AG20443 (cell line): ENCODE measurements at regions not wholly inside any gene's neighbourhood (a gene's known extent, or its start where the extent isn't known, plus 50 kb on each side); places are given as distances from the start of the nearest gene placed in this dataset.

Experiments used
- DNase-seq: peaks from one replicate; pipeline ENCODE4 v3.0.0; 2012; ENCODE audit warnings: low spot score, mixed read lengths

- DNase-seq, result no peak
These were observed 54.9 kb upstream of the PDE10A start for GRCh38 chr6:165717732-165718465.

GRCh38 chr6:165716886-165717285, 53.8 kb upstream of the PDE10A start:
- no peak for DNase-seq

- no peak for DNase-seq
These were observed 52.4 kb upstream of the PDE10A start for GRCh38 chr6:165715428-165715827.

GRCh38 chr6:165714907-165715306, 51.9 kb upstream of the PDE10A start:
- DNase-seq, result no peak

GRCh38 chr6:165713845-165714466, 50.9 kb upstream of the PDE10A start:
- no peak for DNase-seq
